ENCODE measurements at regions not wholly inside any gene's neighbourhood (a gene's known extent, or its start where the extent isn't known, plus 50 kb on each side); places are given as distances from the start of the nearest gene placed in this dataset.

GRCh38 chr6:145451029-145451428 lies 284.3 kb downstream of the EPM2A start:
- H3K36me3 ChIP-seq = no peaks in the 10 kb centered on the region
- no peaks in the 10 kb centered on the region for H3K27me3 ChIP-seq
- TF ChIP-seq POLR2A (IDR thresholded peaks at IDR 0.05) = no peak
- TF ChIP-seq, protein P1, sequence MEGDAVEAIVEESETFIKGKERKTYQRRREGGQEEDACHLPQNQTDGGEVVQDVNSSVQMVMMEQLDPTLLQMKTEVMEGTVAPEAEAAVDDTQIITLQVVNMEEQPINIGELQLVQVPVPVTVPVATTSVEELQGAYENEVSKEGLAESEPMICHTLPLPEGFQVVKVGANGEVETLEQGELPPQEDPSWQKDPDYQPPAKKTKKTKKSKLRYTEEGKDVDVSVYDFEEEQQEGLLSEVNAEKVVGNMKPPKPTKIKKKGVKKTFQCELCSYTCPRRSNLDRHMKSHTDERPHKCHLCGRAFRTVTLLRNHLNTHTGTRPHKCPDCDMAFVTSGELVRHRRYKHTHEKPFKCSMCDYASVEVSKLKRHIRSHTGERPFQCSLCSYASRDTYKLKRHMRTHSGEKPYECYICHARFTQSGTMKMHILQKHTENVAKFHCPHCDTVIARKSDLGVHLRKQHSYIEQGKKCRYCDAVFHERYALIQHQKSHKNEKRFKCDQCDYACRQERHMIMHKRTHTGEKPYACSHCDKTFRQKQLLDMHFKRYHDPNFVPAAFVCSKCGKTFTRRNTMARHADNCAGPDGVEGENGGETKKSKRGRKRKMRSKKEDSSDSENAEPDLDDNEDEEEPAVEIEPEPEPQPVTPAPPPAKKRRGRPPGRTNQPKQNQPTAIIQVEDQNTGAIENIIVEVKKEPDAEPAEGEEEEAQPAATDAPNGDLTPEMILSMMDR (IDR thresholded peaks at IDR 0.05) = no peak
- H3K27ac ChIP-seq = no peak overlapping the region
- intact Hi-C loops (cut with DNase I; ENCODE audit: low total_unique reads) = no loop called here
- no peaks in the 10 kb centered on the region for H3K9me3 ChIP-seq
- no peak for DNase-seq
- H3K4me1 ChIP-seq = no peaks in the 10 kb centered on the region
- no peak overlapping the region for H3K4me3 ChIP-seq

- H3K4me3 ChIP-seq = no peak overlapping the region
- H3K27me3 ChIP-seq = no peaks in the 10 kb centered on the region
- no peaks in the 10 kb centered on the region for H3K4me1 ChIP-seq
- no peak overlapping the region for H3K27ac ChIP-seq
- TF ChIP-seq, protein P1 (IDR thresholded peaks at IDR 0.05) = peak in 1 of 4 experiments; percentile 9
- TF ChIP-seq POLR2A (IDR thresholded peaks at IDR 0.05) = no peak
- DNase-seq = no peak
- no peaks in the 10 kb centered on the region for H3K9me3 ChIP-seq
- intact Hi-C loops (cut with DNase I; ENCODE audit: low total_unique reads) = no loop called here
- no peaks in the 10 kb centered on the region for H3K36me3 ChIP-seq
These were observed 281.9 kb downstream of the EPM2A start for GRCh38 chr6:145453376-145453775.

DNA sequence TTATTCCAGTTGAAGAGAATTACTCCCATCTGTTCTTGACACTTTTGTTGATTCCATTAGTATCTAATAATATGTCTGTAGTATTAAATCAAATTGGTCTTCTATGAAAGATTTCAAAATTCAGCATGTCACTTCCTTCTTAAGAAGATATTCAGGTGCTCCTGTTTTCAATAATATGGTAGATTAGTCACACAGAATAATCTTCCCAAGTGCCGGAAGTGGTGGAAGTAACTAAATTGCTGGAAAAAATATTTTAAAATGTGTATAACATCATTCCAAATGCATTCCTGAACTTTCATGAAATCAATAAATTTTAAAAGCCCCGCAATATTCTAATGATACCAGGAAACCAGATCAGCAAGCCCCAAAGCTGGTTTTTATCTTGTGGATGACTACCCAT lies 281.3 kb downstream of the EPM2A start:
- DNase-seq = no peak

DNA sequence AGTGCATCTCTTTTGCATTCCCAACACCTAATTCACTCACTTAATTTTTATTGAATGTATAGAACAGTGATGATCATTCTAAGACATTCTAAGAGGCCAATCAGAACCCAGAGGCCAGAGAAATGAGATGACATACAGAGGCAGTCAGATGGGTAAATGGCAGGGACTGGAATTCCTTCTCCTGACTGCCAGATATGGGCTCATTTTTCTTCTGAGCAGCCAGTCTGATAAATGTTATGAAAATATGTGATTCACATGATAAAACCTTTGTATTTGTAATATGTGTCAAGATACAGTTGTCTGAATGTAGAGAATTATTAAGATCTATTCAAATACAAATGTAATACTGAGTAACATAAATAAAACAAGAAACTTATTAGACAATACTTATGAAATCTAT lies 277.8 kb downstream of the EPM2A start:
- Histone ChIP-seq H3K36me3 (no peaks in the 10 kb centered on the region), H3K27me3 (no peaks in the 10 kb centered on the region), H3K27ac (no peak overlapping the region), H3K4me3 (no peak overlapping the region), H3K9me3 (no peaks in the 10 kb centered on the region), H3K4me1 (no peaks in the 10 kb centered on the region)
- intact Hi-C loops (cut with DNase I; ENCODE audit: low total_unique reads) = no loop called here
- no peak for DNase-seq
- TF ChIP-seq POLR2A (IDR thresholded peaks at IDR 0.05) = no peak
- TF ChIP-seq, protein P1 (IDR thresholded peaks at IDR 0.05) = no peak

More for the DNA sequence above, 281.3 kb downstream of the EPM2A start:
- H3K9me3 ChIP-seq = no peaks in the 10 kb centered on the region
- intact Hi-C loops (cut with DNase I; ENCODE audit: low total_unique reads) = no loop called here
- H3K36me3 ChIP-seq = no peaks in the 10 kb centered on the region
- no peak overlapping the region for H3K27ac ChIP-seq
- no peak overlapping the region for H3K4me3 ChIP-seq
- TF ChIP-seq, protein P1 (IDR thresholded peaks at IDR 0.05) = no peak
- no peaks in the 10 kb centered on the region for H3K27me3 ChIP-seq
- no peaks in the 10 kb centered on the region for H3K4me1 ChIP-seq

GRCh38 chr6:145468534-145468933 lies 266.8 kb downstream of the EPM2A start:
- TF ChIP-seq, protein P1 (IDR thresholded peaks at IDR 0.05) = no peak
- TF ChIP-seq POLR2A (IDR thresholded peaks at IDR 0.05) = no peak
- Histone ChIP-seq H3K4me3 (no peak overlapping the region), H3K36me3 (no peaks in the 10 kb centered on the region), H3K27ac (no peak overlapping the region), H3K4me1 (no peaks in the 10 kb centered on the region), H3K9me3 (no peaks in the 10 kb centered on the region), H3K27me3 (no peaks in the 10 kb centered on the region)
- intact Hi-C loops (cut with DNase I; ENCODE audit: low total_unique reads) = no loop called here
- no peak for DNase-seq
